HL-60 (cell line): ENCODE measurements at regions not wholly inside any gene's neighbourhood (a gene's known extent, or its start where the extent isn't known, plus 50 kb on each side); places are given as distances from the start of the nearest gene placed in this dataset.

ENCODE experiments used
- DNase-seq, 2 experiments: peaks; one replicate each; pipeline ENCODE4 v3.0.0-alpha.2; 2010 to 2020; ENCODE audit warnings: low read depth in 1 of 2, low spot score in 1 of 2
- H3K27ac ChIP-seq: fragments of 250-450 bp; sonication (Bioruptor Pico); replicated peaks from 2 replicates; pipeline ENCODE4 v1.5.1; 2020; ENCODE audit warnings: mild to moderate bottlenecking, moderate library complexity
- H3K27me3 ChIP-seq: fragments of 250-450 bp; sonication (Bioruptor Pico); 2 replicates; pipeline ENCODE4 v1.5.1; 2021; ENCODE audit warnings: mild to moderate bottlenecking, moderate library complexity; ENCODE audit not compliant: insufficient read depth, poor library complexity, severe bottlenecking
- H3K4me3 ChIP-seq: replicated peaks from 2 replicates; pipeline ENCODE4 v1.5.1; 2011; ENCODE audit warnings: mild to moderate bottlenecking, control low read depth, low read length; ENCODE audit not compliant: insufficient read depth
- GABPA ChIP-seq: IDR thresholded peaks from 2 replicates; pipeline ENCODE4 v1.6.1; 2012; ENCODE audit warnings: low read depth
- POLR2AphosphoS5 ChIP-seq: IDR thresholded peaks from 2 replicates; pipeline ENCODE4 v1.6.1; 2012; ENCODE audit warnings: low read depth
- SPI1 ChIP-seq: IDR thresholded peaks from 2 replicates; pipeline ENCODE4 v1.6.1; 2012; ENCODE audit warnings: low read depth, mild to moderate bottlenecking, borderline replicate concordance
- TF ChIP-seq, protein P1 (sequence below): IDR thresholded peaks from one replicate; pipeline ENCODE4 v1.5.1; 2011; ENCODE audit warnings: low read length, control low read depth, inconsistent platforms; ENCODE audit not compliant: insufficient read depth
- TF ChIP-seq, protein P2 (sequence below): IDR thresholded peaks from 2 replicates; pipeline ENCODE4 v1.6.1; 2012; ENCODE audit warnings: low read depth; ENCODE audit not compliant: insufficient replicate concordance

DNA sequence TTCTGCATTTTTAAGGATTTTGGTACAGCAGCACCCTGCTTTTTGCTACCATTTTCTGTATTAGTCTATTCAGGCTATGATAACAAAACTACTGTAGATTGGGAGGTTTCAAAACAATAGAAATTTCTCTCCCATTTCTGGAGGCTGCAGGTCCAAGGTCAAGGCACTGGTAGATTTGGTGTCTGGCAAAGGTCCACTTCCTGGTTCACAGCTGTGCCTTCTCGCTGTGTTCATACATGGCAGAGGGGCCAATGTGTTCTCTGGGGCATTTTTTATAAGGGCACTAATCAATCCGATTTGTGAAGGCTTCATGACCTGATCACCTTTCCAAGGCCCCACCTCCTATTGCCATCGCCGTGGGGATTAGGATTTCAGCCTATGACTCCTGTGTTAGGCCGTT, 268.1 kb upstream of the RTL1 start:
- no peak overlapping the region for H3K4me3 ChIP-seq
- TF ChIP-seq, protein P1, sequence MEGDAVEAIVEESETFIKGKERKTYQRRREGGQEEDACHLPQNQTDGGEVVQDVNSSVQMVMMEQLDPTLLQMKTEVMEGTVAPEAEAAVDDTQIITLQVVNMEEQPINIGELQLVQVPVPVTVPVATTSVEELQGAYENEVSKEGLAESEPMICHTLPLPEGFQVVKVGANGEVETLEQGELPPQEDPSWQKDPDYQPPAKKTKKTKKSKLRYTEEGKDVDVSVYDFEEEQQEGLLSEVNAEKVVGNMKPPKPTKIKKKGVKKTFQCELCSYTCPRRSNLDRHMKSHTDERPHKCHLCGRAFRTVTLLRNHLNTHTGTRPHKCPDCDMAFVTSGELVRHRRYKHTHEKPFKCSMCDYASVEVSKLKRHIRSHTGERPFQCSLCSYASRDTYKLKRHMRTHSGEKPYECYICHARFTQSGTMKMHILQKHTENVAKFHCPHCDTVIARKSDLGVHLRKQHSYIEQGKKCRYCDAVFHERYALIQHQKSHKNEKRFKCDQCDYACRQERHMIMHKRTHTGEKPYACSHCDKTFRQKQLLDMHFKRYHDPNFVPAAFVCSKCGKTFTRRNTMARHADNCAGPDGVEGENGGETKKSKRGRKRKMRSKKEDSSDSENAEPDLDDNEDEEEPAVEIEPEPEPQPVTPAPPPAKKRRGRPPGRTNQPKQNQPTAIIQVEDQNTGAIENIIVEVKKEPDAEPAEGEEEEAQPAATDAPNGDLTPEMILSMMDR, result no peak
- TF ChIP-seq, protein P2, sequence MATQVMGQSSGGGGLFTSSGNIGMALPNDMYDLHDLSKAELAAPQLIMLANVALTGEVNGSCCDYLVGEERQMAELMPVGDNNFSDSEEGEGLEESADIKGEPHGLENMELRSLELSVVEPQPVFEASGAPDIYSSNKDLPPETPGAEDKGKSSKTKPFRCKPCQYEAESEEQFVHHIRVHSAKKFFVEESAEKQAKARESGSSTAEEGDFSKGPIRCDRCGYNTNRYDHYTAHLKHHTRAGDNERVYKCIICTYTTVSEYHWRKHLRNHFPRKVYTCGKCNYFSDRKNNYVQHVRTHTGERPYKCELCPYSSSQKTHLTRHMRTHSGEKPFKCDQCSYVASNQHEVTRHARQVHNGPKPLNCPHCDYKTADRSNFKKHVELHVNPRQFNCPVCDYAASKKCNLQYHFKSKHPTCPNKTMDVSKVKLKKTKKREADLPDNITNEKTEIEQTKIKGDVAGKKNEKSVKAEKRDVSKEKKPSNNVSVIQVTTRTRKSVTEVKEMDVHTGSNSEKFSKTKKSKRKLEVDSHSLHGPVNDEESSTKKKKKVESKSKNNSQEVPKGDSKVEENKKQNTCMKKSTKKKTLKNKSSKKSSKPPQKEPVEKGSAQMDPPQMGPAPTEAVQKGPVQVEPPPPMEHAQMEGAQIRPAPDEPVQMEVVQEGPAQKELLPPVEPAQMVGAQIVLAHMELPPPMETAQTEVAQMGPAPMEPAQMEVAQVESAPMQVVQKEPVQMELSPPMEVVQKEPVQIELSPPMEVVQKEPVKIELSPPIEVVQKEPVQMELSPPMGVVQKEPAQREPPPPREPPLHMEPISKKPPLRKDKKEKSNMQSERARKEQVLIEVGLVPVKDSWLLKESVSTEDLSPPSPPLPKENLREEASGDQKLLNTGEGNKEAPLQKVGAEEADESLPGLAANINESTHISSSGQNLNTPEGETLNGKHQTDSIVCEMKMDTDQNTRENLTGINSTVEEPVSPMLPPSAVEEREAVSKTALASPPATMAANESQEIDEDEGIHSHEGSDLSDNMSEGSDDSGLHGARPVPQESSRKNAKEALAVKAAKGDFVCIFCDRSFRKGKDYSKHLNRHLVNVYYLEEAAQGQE, result no peak
- no peak for TF ChIP-seq SPI1
- no peak for TF ChIP-seq GABPA
- no peak for TF ChIP-seq POLR2AphosphoS5
- DNase-seq, result no peak
- no peaks in the 10 kb centered on the region for H3K27me3 ChIP-seq
- H3K27ac ChIP-seq, result no peak overlapping the region

DNA sequence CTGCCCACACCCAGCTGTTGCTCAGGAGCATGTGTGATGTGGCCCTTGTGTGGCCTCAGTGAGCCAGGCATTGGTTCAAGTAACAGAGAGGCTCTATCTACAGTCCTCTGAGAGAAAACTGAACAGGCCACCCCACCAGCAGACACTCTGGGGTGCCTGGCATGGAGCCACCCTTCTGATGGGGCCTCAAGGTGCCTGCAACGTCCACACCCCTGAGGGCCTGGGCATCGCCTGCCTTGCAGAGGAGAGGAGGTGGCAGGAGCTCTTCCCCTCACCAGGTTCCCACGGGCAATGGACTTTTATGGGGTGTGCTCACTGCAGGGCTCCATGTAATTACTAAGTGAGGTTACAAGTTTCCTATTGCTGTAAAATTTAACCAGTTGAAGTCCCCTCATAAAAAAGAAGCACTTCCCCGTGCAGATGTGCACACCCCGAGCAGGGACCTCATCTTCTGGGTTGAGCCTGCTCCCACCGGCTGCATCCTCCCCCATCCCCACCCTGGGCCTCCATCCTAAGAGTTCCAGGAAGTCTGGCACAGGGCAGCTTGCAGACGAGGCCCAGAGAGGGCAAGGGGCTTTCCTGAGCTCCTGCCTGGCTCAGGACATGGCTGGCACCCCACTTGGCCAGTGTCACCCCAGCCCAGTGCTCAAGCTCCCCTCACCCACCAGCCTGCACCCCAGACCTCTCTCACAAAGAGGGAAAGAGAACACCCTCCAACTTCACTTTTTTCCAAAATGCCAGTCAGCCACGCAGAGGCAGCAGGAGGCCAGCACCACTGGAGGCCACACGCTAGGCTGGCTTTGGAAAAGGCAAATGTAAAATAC, 270.4 kb upstream of the RTL1 start:
- no peak overlapping the region for H3K27ac ChIP-seq
- H3K4me3 ChIP-seq, result no peak overlapping the region
- TF ChIP-seq GABPA, result no peak
- no peak for TF ChIP-seq SPI1
- TF ChIP-seq, protein P1, result no peak
- TF ChIP-seq, protein P2, result no peak
- no peak for TF ChIP-seq POLR2AphosphoS5
- DNase-seq, result no peak
- H3K27me3 ChIP-seq, result no peaks in the 10 kb centered on the region

DNA sequence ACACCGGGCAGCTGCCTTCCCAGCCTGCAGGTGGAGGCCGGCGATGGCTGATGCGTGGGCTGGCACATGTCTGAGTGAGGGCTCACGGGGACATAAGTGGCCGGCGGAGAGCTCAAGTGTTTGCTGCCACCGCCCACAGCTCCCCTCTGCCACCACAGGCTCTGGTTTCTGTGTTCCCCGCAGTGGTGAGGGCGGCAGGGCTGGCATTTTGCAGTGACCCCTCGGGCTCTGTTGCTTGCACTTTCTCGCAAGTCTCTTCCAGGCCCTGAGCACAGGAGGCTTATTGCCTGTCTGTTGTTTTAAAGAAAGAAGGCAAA, 271.0 kb upstream of the RTL1 start:
- Histone ChIP-seq H3K27ac (no peak overlapping the region), H3K27me3 (no peaks in the 10 kb centered on the region), H3K4me3 (no peak overlapping the region)
- DNase-seq, result no peak
- TF ChIP-seq, protein P2, result no peak
- no peak for TF ChIP-seq GABPA
- TF ChIP-seq, protein P1, result no peak
- no peak for TF ChIP-seq SPI1
- no peak for TF ChIP-seq POLR2AphosphoS5
